A204.1 (cell line): ENCODE measurements at regions not wholly inside any gene's neighbourhood (a gene's known extent, or its start where the extent isn't known, plus 50 kb on each side); places are given as distances from the start of the nearest gene placed in this dataset.
"Not testable (repeated sequence)": the region's sequence is repeated elsewhere in the genome, so short reads cannot be mapped to it uniquely, and the experiment has no call there.

Experiments used
- FAIRE-seq: peaks from 2 replicates; lab custom pipeline; 2012; peaks lifted over from hg19 to GRCh38; lab: Jason Lieb, UNC

GRCh38 chr18:44556296-44556695 is 124.4 kb upstream of the SETBP1 start:
- no peak for FAIRE-seq

GRCh38 chr18:44557616-44558151 is 123.0 kb upstream of the SETBP1 start:
- FAIRE-seq, result no peak

GRCh38 chr18:44558767-44559166 is 121.9 kb upstream of the SETBP1 start:
- FAIRE-seq, result no peak

- FAIRE-seq, result no peak
Measured at GRCh38 chr18:44562986-44563385, 117.7 kb upstream of the SETBP1 start.

GRCh38 chr18:44564922-44565321 is 115.8 kb upstream of the SETBP1 start:
- no peak for FAIRE-seq

GRCh38 chr18:44568342-44568741 is 112.3 kb upstream of the SETBP1 start:
- no peak for FAIRE-seq

- FAIRE-seq, result no peak
Measured at GRCh38 chr18:44568986-44569385, 111.7 kb upstream of the SETBP1 start.

- no peak for FAIRE-seq
Measured at GRCh38 chr18:44569391-44570055, 111.2 kb upstream of the SETBP1 start.

GRCh38 chr18:44579028-44579702 is 101.5 kb upstream of the SETBP1 start:
- FAIRE-seq, result no peak

- no peak for FAIRE-seq
Measured at GRCh38 chr18:44579745-44580144, 100.9 kb upstream of the SETBP1 start.

- FAIRE-seq, result no peak
Measured at GRCh38 chr18:44580159-44580558, 100.5 kb upstream of the SETBP1 start.

GRCh38 chr18:44580782-44581181 is 99.9 kb upstream of the SETBP1 start:
- not testable (repeated sequence) for FAIRE-seq

GRCh38 chr18:44582456-44582855 is 98.2 kb upstream of the SETBP1 start:
- FAIRE-seq, result no peak

GRCh38 chr18:44584900-44585299 is 95.8 kb upstream of the SETBP1 start:
- FAIRE-seq, result no peak

- no peak for FAIRE-seq
Measured at GRCh38 chr18:44586782-44587524, 93.7 kb upstream of the SETBP1 start.

GRCh38 chr18:44588508-44588907 is 92.2 kb upstream of the SETBP1 start:
- no peak for FAIRE-seq

GRCh38 chr18:44589693-44590355 is 90.9 kb upstream of the SETBP1 start:
- FAIRE-seq, result no peak

- FAIRE-seq, result no peak
Measured at GRCh38 chr18:44590956-44591670, 89.6 kb upstream of the SETBP1 start.

GRCh38 chr18:44592639-44593038 is 88.0 kb upstream of the SETBP1 start:
- no peak for FAIRE-seq

GRCh38 chr18:44594799-44595467 is 85.8 kb upstream of the SETBP1 start:
- FAIRE-seq, result no peak

- no peak for FAIRE-seq
Measured at GRCh38 chr18:44597797-44598196, 82.9 kb upstream of the SETBP1 start.
